HG03575 (cell line): ENCODE measurements at regions not wholly inside any gene's neighbourhood (a gene's known extent, or its start where the extent isn't known, plus 50 kb on each side); places are given as distances from the start of the nearest gene placed in this dataset.

ENCODE experiments used
- ATAC-seq: cut with Tn5 transposase; IDR thresholded peaks from one replicate; pipeline ENCODE4 v1.9.1; 2021; ENCODE audit not compliant: unreplicated experiment, insufficient number of reproducible peaks, low FRiP score; ENCODE audit errors: extremely low read depth

DNA sequence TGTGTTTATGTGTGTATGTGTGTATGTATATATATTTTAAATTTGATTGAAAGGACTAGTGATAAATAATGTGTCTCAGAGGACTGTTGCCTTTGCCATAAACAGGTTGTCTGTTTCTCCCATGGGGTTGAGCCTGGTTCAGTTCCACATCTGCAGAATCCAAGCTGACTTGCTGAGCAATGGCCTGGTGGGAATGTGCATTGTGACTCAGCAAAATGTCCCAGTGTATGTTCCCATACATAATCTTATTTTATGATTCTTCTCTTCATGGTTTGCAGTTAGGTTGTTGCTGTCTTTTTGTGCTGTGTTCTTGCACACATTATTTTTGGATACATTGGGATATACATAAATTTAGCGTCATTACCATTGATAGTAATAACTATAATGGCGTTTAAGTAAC is 115.6 kb upstream of the SLC24A3 start:
- ATAC-seq: no peak

DNA sequence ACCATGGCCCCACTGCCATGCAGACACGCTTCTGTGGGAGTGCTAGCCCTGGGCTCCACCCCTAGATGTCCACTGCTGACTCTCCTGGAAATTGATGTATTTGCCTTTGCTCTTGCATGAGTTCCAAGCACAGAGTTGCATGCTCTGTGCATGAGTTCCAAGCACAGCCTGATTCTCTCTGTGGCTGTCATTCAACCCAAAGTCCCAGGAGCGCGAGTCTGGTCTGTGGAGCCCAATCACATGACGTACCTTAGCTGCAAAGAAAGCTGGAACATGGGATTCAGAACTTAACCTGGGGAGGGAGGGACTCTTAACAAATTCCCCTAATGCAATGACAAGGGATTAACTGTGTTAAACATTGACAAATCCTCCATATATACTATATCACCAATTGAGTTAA is 114.3 kb upstream of the SLC24A3 start:
- no peak for ATAC-seq

DNA sequence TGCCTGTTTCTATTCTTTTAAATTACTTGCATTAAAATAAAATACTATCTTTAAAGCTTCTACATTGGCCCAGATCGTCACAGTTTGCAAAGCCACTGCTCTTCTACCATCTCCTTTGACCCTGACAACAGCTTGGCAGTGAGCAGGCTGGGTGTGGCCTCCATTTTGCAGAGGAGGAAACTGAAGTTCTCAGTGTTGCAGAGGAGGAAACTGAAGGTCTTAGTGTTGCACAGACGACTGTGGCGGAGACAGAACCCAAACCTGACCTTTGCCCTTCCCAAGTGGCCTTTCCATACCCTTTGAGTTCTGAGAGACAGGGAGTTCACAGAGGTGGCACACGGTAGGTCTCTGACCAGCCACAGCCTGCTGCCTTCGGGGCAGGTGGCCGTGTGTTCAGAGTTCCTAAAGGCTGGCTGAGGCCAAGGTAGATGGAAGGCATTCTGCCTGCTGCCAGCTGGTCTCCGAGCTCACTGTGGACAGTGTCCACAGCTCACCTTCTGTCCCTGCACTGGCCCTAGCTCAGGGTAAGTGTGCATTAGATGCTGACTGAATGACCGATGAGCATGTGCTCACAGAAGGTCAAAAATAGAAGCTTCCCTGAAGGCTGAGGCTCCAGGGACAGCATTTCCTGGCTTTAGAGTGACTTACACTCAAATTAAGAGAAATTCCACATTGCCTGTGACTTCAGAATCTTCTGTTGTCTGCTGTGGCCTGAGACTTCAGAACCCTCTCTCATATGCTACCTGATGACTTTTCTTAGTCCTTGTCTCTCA is 113.5 kb upstream of the SLC24A3 start:
- no peak for ATAC-seq

DNA sequence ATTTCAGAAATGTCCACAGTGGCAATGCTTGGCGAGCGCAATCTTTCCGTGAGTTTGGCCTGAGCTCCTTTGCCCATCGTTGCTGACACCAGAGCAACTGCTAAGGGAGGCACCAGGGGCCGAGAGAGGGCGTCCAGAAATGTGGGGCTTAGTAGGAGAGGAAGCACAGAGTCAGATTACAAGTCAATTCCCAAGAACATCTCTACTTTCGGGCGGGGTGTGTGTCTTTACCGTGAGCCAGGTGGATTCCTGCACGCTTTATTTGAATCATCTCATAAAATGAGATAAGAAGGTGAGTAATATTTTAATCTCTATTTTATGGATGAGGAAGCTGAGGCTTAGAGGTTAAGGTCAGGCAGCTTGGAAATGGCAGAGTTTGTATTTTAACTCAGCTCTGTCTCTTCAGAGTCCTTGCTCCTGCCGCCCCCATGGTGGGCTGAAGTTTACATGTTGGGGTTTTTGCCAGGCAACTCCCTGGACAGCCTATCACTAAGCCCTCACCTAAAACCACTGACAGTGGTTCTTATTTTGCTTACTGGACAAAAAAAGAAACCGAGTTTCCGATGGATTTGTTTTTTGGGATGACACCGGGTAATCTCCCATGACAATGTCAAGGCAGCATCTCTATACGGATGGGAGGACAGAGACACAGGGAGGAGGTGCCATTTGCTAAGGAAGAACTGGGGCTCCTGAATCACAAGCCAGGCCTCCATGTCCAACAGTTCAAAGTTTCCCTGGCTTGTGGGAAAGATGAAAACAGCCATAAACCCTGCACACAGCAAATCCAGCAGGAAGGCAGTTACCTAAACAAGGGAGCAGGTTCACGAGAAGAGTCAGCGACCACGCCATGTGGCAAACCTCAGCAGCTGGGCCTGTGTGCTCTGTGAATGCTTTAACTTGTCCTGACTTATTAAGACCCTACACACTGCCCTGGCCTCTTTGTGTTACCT is 112.6 kb upstream of the SLC24A3 start:
- no peak for ATAC-seq

DNA sequence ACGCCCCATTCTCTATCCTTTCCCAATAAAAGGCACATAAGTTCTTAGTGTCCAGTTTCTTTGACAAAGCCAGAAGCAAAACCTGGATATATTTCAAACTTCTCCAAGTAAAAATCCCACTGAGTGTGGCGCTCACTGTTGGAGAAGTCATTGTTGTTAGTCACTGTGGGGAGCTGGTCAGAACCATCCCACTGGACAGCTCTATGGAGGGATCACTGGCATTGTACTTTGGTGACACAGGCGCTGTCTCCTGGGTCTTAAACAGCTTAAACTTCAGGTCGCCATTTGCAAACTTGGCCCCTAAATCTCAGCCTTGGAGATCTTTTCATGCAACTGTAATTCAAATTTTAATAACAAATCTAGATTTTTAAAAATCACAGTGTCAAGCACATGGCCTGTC is 111.5 kb upstream of the SLC24A3 start:
- ATAC-seq: no peak

DNA sequence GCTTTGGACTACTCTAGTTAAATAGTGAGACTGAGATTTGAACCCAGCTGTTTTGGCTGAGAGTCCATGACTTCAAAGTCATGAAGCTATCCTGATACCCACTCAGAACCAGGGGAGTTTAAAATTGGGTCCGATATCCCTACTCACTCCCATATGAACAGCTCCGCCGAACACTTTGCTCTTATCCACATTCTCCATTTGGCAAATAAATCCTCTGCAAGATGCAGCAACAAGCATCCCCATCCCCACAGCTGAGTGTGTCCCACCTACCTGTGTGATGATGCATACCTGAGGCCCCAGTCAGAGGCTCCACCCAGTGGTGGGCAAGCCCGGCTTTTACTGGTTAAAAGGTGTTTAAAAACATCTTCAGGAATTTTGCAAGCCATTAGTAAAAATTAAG is 108.3 kb upstream of the SLC24A3 start:
- no peak for ATAC-seq

DNA sequence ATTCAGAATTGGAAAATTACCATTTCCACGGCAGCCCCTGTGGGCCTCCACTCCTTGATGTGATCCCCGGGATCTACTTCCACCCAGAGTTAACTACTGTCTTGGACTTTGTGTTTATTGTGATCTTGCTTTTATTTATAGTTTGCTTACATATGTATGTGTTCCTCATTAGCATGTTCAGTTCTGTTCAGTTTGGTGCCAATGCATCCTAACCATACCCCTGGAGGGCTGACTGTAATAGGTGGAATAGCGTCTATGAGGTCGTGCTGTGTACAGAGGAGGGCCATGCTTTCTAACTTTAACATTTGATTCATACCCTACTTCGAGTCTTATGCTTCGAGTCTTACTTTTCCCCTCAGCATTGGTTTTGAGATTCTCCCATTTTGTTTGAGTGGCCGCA is 104.3 kb upstream of the SLC24A3 start:
- ATAC-seq: no peak

DNA sequence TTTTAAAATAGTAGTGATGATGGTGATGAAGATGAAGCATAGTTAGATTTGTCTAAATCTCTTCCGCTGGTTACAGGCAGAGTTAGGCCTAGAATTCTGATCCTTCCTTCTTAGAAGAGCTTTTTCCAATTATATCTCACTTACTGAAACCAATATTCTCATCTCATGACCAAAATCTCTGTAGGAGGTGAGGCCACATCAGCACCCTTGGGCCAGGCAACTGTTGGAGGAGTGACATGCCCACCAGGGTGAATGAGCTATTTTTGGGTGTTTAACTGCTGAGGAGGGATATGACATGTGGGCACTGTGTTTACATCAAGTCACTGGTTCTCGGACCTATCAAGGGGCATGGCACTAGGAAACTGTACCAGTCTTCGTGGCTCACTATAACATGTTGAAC is 102.2 kb upstream of the SLC24A3 start:
- ATAC-seq: no peak

DNA sequence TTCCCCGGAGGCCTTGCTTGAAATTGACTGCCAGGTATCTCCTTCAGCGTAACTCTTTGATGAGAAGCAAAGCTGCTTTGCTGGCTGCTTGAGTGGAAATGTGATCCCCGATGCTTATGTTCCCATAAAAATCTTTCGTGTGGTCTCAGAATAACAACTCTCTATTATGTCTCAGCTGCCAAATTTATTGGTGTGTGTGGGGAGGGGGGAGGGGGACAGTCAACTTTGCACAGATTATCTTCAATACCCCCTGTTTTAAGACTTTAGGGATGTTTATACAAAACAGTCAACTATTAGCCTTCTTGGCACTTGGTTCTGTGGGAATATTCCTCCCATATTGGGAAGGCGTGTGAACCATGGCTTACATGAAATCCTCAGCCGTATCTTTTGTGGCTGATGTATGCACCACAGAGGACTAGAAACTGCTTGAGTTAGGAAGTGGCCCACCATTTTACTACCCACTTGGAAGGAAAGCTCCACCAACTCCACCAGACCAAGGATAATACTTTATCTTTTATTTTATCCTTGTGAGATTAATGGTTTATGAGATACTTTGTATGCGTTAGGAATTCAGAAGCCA is 101.5 kb upstream of the SLC24A3 start:
- no peak for ATAC-seq

DNA sequence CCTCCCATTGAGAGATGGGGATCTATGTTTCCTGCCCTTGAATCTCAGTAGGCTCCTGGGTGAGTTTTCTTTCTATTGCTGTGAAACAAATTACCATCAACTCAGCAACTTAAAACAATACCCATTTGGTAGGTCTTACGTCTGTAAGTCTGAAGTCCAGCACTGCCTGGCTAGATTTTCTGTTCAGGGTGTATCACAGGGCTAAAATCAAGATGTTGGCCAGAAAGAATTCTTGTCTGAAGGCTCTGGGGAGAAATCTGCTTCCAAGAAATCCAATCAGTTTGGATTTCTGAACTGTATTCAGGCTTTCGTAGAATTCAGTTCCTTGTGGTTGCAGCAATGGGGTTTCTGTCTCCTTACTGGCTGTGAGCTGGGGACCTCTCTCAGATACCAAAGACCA is 99.6 kb upstream of the SLC24A3 start:
- ATAC-seq: no peak

DNA sequence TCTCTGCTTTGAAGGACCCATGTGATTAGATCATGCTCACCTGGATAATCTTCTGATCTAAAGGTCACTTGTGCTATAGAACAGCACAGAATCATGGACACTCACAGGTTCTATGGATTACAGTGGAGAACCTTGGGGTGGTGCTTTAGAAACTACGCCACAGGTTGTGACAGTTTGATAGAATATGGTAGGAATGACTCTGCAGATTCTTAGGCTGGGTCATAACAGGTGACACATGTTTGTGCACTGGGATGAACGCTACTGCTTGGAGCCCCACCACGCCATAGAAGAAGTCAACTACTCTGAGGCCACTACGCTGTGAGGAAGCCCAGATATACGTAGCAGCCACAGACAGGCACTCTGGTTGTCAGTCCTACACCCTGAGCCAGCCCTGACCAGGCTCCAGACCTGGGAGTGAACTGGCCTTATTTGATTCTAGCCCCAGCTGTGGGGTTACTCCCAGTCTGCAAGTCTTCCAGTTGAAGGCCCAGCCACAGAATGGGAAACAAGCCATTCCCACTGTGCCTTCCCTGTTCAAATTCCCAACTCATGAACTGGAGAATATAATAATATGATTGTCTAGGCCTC is 99.0 kb upstream of the SLC24A3 start:
- ATAC-seq: no peak

DNA sequence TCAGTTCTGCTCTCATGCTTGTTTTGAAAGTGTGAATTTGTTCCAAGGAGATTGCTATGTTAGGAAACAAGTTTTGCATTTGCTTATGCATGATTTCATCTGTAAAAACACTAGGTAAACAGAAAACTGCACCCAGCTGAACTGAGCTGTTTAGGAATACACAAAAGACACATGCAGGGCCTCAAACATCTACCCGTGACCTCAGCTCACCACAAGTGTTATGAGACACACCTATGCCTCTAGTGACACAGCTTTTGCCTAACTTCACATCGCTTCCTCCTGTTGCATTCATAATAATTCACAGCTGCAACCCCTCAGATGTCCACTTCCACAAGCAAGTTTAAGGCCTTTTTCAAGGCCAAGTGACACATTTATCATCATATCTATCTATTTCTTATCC is 98.0 kb upstream of the SLC24A3 start:
- ATAC-seq: no peak

DNA sequence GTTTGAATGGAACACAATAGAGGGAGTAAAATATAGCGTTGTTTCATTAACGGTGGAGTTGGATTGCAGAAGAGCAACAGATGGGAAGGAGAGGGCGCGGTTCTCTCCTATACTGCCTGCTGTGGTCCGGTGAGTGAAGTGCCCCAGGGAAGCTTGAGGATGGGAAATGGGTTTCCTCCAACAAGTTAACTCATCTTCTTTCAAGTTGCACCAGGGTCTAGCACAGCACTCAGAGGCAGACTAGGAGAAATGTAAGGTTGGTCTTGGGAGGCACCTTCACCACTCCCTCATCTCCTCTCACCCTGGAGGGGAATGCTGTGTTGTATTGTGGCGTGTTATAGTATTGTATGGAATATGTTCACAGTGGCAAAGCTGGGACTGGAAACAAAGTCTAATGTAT is 96.9 kb upstream of the SLC24A3 start:
- no peak for ATAC-seq

DNA sequence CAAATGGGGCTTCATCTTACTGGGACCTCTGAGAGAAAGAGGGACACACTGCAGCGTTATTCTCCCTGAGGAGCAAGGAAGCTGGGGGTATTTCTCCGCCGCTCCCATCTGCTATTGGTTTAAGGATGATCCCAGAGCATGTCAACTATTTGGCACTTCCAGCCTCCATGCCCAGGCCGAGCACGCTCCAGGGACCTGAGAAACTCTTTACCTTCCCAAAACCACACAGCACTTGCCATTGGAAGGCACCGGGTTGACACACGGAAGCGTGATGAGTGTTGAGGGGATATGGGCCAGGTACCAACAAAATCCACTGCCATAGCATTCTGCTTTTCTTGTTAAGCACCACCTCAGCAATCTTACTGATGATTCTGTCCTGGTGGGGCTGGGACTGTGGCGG is 92.4 kb upstream of the SLC24A3 start:
- no peak for ATAC-seq

DNA sequence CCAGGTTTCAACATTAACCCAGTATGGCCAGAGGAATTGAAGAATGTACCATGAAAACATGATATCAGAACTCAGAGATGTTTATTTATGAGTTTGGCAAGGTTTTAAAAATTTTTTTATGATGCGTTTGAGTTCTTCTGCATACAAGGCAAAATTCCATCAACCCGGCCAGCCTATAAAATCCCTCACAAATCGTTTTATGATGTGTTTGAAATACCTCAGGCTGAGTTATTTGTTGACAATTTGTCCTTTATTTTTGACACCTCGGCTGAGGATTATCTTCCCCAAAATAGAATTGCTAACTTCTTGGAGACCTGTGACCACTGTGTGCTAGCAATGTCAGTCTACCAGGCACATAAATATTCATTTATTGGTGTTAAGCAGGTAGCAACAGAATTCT is 91.9 kb upstream of the SLC24A3 start:
- ATAC-seq: no peak

DNA sequence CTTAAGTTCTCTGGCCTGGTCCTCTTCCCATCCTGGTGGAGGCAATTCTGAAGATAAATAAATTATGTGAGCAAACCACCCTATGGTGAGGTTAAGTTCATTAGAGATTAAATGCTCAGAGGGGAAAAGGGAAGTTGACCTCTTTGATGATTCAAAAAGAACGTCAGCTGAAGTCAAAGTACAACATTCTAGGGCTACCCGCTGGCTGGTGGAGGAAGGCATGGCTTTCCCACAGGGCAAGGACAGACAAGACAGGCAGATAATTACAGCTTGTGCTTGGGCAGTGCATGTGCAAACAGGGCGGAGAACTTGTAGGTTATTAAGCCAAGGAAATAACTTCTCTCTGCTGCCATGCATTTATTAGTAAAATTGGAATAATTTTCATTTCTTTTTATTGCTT is 91.0 kb upstream of the SLC24A3 start:
- no peak for ATAC-seq

DNA sequence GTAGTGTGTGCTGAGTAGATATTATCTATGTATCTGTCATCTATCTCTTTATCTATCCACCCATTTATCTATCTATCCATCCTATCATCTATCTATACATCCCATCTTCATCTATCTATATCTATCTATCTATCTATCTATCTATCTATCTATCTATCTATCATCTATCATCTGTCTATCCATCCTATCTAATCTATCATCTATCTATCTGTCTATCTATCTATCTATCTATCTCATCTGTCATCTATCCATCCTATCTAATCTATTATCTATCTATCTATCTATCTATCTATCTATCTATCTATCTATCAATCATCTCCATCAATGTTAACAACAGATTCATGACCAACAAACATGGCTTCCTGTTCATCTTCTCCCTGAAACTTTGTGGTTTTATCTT is 90.5 kb upstream of the SLC24A3 start:
- no peak for ATAC-seq

DNA sequence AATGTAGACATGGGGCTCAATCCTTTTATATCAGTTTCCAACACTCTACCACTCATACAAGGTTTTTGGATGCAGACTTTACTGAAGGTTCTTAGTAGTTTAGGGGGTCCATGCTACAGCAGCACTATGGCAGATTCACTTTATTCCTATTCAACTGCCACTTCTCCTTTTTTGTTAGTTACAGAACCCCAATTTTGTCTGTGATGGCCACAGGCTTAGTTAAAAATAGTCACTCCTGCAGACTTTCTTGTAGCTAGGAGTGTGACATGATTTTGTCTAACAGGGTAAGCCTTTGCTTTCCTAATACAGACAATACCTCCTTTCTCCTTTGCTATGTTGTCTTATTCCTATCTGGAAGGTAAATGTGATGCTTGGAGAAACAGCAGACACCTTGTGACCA is 90.0 kb upstream of the SLC24A3 start:
- ATAC-seq: no peak

DNA sequence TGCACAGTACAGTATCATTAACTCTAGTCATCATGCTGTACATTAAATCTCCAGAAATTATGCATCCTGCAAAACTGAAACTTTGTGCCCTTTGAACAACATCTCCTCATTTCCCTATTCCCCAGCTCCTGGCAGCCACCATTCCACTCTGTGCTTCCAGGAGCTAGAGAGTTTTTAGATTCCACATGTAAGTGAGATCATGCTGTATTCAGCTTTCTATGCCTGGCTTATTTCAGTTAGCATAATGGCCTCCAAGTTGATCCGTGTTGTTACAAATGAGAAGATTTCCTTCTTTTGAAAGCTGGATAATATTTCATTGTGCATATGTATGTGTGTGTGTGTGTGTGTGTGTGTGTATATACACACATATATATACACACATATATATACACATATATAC is 86.9 kb upstream of the SLC24A3 start:
- ATAC-seq: no peak

DNA sequence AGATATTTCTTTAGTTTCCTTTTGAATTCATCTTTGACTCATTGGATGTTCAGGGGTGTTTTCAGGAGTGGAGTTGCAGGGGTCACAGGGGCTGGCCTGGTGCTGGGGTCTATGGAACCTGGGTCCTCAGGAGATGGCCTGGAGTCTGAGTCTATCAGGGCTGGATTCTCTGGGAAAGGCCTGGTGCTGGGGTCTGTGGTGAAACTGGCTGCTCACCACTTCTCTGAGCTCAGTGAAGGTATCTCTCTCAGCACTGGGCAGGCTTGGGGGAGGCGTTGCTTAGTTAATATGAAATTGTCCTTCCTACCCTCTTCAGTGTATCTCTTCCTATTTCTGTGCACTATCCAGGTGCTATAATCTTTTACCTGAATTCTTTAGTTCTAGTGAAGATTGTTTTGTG is 83.1 kb upstream of the SLC24A3 start:
- ATAC-seq: no peak
